B cell (primary cell): ENCODE measurements at regions not wholly inside any gene's neighbourhood (a gene's known extent, or its start where the extent isn't known, plus 50 kb on each side); places are given as distances from the start of the nearest gene placed in this dataset.

Source experiments
- ATAC-seq: fragments of 200-7000 bp; cut with Tn5 transposase; one replicate; pipeline ENCODE4 v1.10.0; 2021; ENCODE audit warnings: low read depth, mild to moderate bottlenecking, moderate number of reproducible peaks, moderate library complexity
- CTCF ChIA-PET: fragments of 350-600 bp; sonication (Branson Sonifier 250); formaldehyde crosslinking; loops from one replicate; lab custom pipeline; 2021; ENCODE audit warnings: antibody characterized with exemption, inconsistent platforms; lab: Charles Lee
- POLR2A ChIA-PET: fragments of 350-600 bp; sonication (Branson Sonifier 250); formaldehyde crosslinking; loops from one replicate; lab custom pipeline; 2021; ENCODE audit warnings: antibody characterized with exemption; lab: Charles Lee
- DNase-seq: peaks from one replicate; pipeline ENCODE4 v3.0.0; 2013
- H2AFZ ChIP-seq: 2 replicates; pipeline ENCODE4 v1.6.1; 2012; ENCODE audit warnings: mild to moderate bottlenecking, low read depth, low read length; ENCODE audit not compliant: insufficient read depth, poor library complexity, severe bottlenecking
- H3K27ac ChIP-seq, 2 donors: 1 replicate in 1 of 2; 2 replicates in 1 of 2; pipeline ENCODE4 v1.5.1; 2012 to 2013; ENCODE audit warnings: low read length in 2 of 2, mild to moderate bottlenecking in 2 of 2, moderate library complexity in 1 of 2
- H3K27me3 ChIP-seq, 4 experiments: fragments of 200-600 bp in 1 of 4; sonication (generic) in 1 of 4; replicated peaks in 1 of 4; 1 replicate in 2 of 4; 2 replicates in 2 of 4; pipeline versions ENCODE4 v1.6.1 to v1.7.0; 2013 to 2016; ENCODE audit warnings: low read length in 3 of 4, mild to moderate bottlenecking in 2 of 4, mixed read lengths in 1 of 4, moderate library complexity in 1 of 4; ENCODE audit not compliant: insufficient read depth in 4 of 4, control insufficient read depth in 3 of 4; ENCODE audit errors: control extremely low read depth in 1 of 4
- H3K36me3 ChIP-seq, 2 experiments: replicated peaks in 1 of 2; 1 replicate in 1 of 2; 2 replicates in 1 of 2; pipeline versions ENCODE4 v1.6.1 to v1.7.1; 2013; ENCODE audit warnings: low read length in 1 of 2; ENCODE audit not compliant: insufficient read depth in 2 of 2, control insufficient read depth in 1 of 2; ENCODE audit errors: control extremely low read depth in 1 of 2, extremely low read depth in 1 of 2
- H3K4me1 ChIP-seq, 2 donors: fragments of 200-600 bp in 1 of 2; sonication (generic) in 1 of 2; 1 replicate in 1 of 2; 2 replicates in 1 of 2; pipeline versions ENCODE4 v1.5.1 to v1.6.1; 2013 to 2017; ENCODE audit warnings: low read length in 2 of 2; ENCODE audit not compliant: control insufficient read depth in 2 of 2, insufficient read depth in 2 of 2
- H3K4me2 ChIP-seq: replicated peaks from 2 replicates; pipeline ENCODE3; 2012; ENCODE audit warnings: mild to moderate bottlenecking, low read depth, low read length; ENCODE audit not compliant: poor library complexity, severe bottlenecking
- H3K4me3 ChIP-seq, 5 experiments: fragments of 200-600 bp in 1 of 5; sonication (generic) in 1 of 5; 1 replicate in 3 of 5; 2 replicates in 2 of 5; pipeline versions ENCODE4 v1.5.1 to v1.7.0; 2011 to 2016; ENCODE audit warnings: low read length in 4 of 5, mild to moderate bottlenecking in 4 of 5, low read depth in 2 of 5, control low read depth in 1 of 5, moderate library complexity in 1 of 5; ENCODE audit not compliant: insufficient read depth in 1 of 5; ENCODE audit errors: control extremely low read depth in 1 of 5, extremely low read depth in 1 of 5
- H3K79me2 ChIP-seq: fragments of 200-600 bp; sonication (generic); one replicate; pipeline ENCODE4 v1.6.0; 2016; ENCODE audit warnings: low read length; ENCODE audit not compliant: control insufficient read depth, insufficient read depth
- H3K9ac ChIP-seq: fragments of 200-600 bp; sonication (generic); 2 replicates; pipeline ENCODE4 v1.6.1; 2017; ENCODE audit warnings: mild to moderate bottlenecking, low read length, moderate library complexity
- H3K9me3 ChIP-seq, 3 donors: one replicate each; pipeline versions ENCODE4 v1.6.1 to v1.7.1; 2013; ENCODE audit warnings: low read length in 2 of 3; ENCODE audit not compliant: control insufficient read depth in 2 of 3, insufficient read depth in 1 of 3; ENCODE audit errors: control extremely low read depth in 1 of 3
- H4K20me1 ChIP-seq: 2 replicates; pipeline ENCODE4 v1.6.0; 2012; ENCODE audit warnings: mild to moderate bottlenecking, low read length; ENCODE audit not compliant: insufficient read depth, control insufficient read depth, poor library complexity, severe bottlenecking
- H3K27ac Mint-ChIP-seq: one replicate; pipeline ENCODE4 v1.8.0; 2021; ENCODE audit warnings: mixed read lengths
- H3K27me3 Mint-ChIP-seq: one replicate; pipeline ENCODE4 v1.8.0; 2021; ENCODE audit warnings: mixed read lengths
- H3K4me1 Mint-ChIP-seq: one replicate; pipeline ENCODE4 v1.8.0; 2021; ENCODE audit warnings: mixed read lengths
- H3K4me3 Mint-ChIP-seq: one replicate; pipeline ENCODE4 v1.8.0; 2021; ENCODE audit warnings: mixed read lengths
- H3K9me3 Mint-ChIP-seq: one replicate; pipeline ENCODE4 v1.8.0; 2022; ENCODE audit warnings: mixed read lengths; ENCODE audit not compliant: insufficient read depth
- CTCF ChIP-seq: fragments of 200-600 bp; IDR thresholded peaks from one replicate; pipeline ENCODE4 v1.8.0; 2022; ENCODE audit warnings: antibody characterized with exemption, mild to moderate bottlenecking
- EZH2 ChIP-seq: IDR thresholded peaks from 2 replicates; pipeline ENCODE4 v1.6.1; 2012; ENCODE audit warnings: borderline replicate concordance, low read depth, mild to moderate bottlenecking, moderate library complexity, low read length; ENCODE audit not compliant: insufficient read depth, poor library complexity, severe bottlenecking
- WGBS: methylation state at CpG from one replicate; pipeline ENCODE4 v1.1.5; 2013; ENCODE audit warnings: missing lambda C conversion rate; ENCODE audit not compliant: insufficient coverage; 5-methylcytosine and 5-hydroxymethylcytosine counted together
- intact Hi-C: fragments of 100-400 bp; cut with micrococcal nuclease; formaldehyde crosslinking; loops from one replicate; pipeline ENCODE4 v1.10.0; 2022

GRCh38 chr4:141571362-141571761, 65.0 kb upstream of the IL15 start:
- no peak overlapping the region for H2AFZ ChIP-seq

GRCh38 chr4:141571793-141572192, 64.6 kb upstream of the IL15 start:
- WGBS = no CpG with 5 or more reads among the region's 6 CpGs
- no peaks in the 10 kb centered on the region for H3K4me1 Mint-ChIP-seq

More at GRCh38 chr4:141571362-141571761, 65.0 kb upstream of the IL15 start:
- no peak overlapping the region for H3K4me3 ChIP-seq
- POLR2A ChIA-PET = no interaction called here
- ATAC-seq (no peak), DNase-seq (no peak)
- H3K4me1 ChIP-seq = no peaks in the 10 kb centered on the region
- H3K27me3 Mint-ChIP-seq = no peaks in the 10 kb centered on the region
- H4K20me1 ChIP-seq = no peaks in the 10 kb centered on the region
- no peaks in the 10 kb centered on the region for H3K36me3 ChIP-seq
- intact Hi-C loops = no loop called here
- no CpG with 5 or more reads among the region's 2 CpGs for WGBS
- H3K4me2 ChIP-seq = no peak overlapping the region
- CTCF ChIA-PET = no interaction called here
- H3K4me1 Mint-ChIP-seq = no peaks in the 10 kb centered on the region
- no peak overlapping the region for H3K27ac Mint-ChIP-seq
- peaks cover 0 to 1% (median 0%) of the 10 kb centered on the region in 3 donors for H3K9me3 ChIP-seq
- H3K4me3 Mint-ChIP-seq = no peak overlapping the region
- TF ChIP-seq EZH2 (no peak), CTCF (no peak)
- no peaks in the 10 kb centered on the region for H3K27me3 ChIP-seq
- H3K27ac ChIP-seq = no peak overlapping the region
- no peaks in the 10 kb centered on the region for H3K9me3 Mint-ChIP-seq
- H3K9ac ChIP-seq = no peak overlapping the region
- H3K79me2 ChIP-seq = no peaks in the 10 kb centered on the region

More at GRCh38 chr4:141571793-141572192, 64.6 kb upstream of the IL15 start:
- no peaks in the 10 kb centered on the region for H3K4me1 ChIP-seq
- H3K79me2 ChIP-seq = no peaks in the 10 kb centered on the region
- H3K27me3 ChIP-seq = no peaks in the 10 kb centered on the region
- POLR2A ChIA-PET = no interaction called here
- Mint-ChIP-seq H3K9me3 (no peaks in the 10 kb centered on the region), H3K4me3 (no peak overlapping the region), H3K27me3 (no peaks in the 10 kb centered on the region), H3K27ac (no peak overlapping the region)
- DNase-seq = no peak
- ATAC-seq = no peak
- H3K9me3 ChIP-seq = peaks cover 0 to 1% (median 0%) of the 10 kb centered on the region in 3 donors
- H3K9ac ChIP-seq = no peak overlapping the region
- H4K20me1 ChIP-seq = no peaks in the 10 kb centered on the region
- H3K36me3 ChIP-seq = no peaks in the 10 kb centered on the region
- TF ChIP-seq EZH2 = no peak
- TF ChIP-seq CTCF = no peak
- H3K4me3 ChIP-seq = no peak overlapping the region
- intact Hi-C loops = no loop called here
- H2AFZ ChIP-seq = no peak overlapping the region
- CTCF ChIA-PET = no interaction called here
- H3K4me2 ChIP-seq = no peak overlapping the region
- H3K27ac ChIP-seq = no peak overlapping the region
